ENCODE measurements at regions not wholly inside any gene's neighbourhood (a gene's known extent, or its start where the extent isn't known, plus 50 kb on each side); places are given as distances from the start of the nearest gene placed in this dataset.

DNA sequence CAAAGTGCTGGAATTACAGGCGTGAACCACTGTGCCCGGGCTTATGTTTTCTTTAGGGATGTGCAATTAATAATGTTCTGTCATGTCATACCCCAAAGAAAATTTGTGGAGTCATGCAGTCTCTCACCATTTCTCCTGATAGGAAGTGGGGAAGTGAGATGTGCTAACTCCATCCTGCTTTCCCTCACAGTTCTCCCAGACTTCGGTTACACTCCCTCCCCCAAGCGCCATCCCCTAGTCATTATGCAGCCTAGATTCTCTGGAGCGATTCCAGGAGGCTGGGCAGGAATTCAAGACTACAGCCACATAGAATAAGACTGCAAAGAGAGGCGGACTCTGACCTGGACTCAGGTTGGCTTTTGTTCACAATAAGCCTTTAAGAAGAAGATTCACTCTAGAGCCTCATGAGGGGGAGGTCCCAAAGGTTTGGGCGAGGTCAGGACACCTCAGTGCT, 271.4 kb downstream of the ALDH8A1 start:
- TF ChIP-seq, protein P1, sequence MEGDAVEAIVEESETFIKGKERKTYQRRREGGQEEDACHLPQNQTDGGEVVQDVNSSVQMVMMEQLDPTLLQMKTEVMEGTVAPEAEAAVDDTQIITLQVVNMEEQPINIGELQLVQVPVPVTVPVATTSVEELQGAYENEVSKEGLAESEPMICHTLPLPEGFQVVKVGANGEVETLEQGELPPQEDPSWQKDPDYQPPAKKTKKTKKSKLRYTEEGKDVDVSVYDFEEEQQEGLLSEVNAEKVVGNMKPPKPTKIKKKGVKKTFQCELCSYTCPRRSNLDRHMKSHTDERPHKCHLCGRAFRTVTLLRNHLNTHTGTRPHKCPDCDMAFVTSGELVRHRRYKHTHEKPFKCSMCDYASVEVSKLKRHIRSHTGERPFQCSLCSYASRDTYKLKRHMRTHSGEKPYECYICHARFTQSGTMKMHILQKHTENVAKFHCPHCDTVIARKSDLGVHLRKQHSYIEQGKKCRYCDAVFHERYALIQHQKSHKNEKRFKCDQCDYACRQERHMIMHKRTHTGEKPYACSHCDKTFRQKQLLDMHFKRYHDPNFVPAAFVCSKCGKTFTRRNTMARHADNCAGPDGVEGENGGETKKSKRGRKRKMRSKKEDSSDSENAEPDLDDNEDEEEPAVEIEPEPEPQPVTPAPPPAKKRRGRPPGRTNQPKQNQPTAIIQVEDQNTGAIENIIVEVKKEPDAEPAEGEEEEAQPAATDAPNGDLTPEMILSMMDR (IDR thresholded peaks at IDR 0.05; ENCODE audit: extremely low read depth in 1 of 2, insufficient read depth in 1 of 2, low read depth in 1 of 2, low read length in 2 of 2) = no peak
- TF ChIP-seq, protein P2, sequence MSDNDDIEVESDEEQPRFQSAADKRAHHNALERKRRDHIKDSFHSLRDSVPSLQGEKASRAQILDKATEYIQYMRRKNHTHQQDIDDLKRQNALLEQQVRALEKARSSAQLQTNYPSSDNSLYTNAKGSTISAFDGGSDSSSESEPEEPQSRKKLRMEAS (IDR thresholded peaks at IDR 0.05; ENCODE audit: insufficient read depth, insufficient read length) = no peak
- TF ChIP-seq POLR2AphosphoS5 (IDR thresholded peaks at IDR 0.05; ENCODE audit: insufficient read depth, low read depth, low read length) (no peak), POLR2A (IDR thresholded peaks at IDR 0.05; ENCODE audit: low read depth, low read length) (no peak), JUN (IDR thresholded peaks at IDR 0.05; ENCODE audit: borderline replicate concordance, insufficient read depth, insufficient read length, low read depth) (no peak), EZH2 (IDR thresholded peaks at IDR 0.05; ENCODE audit: borderline replicate concordance, low read depth, low read length, severe bottlenecking) (no peak), MYC (IDR thresholded peaks at IDR 0.05; ENCODE audit: low read depth, low read length) (no peak), GATA2 (IDR thresholded peaks at IDR 0.05; ENCODE audit: insufficient read depth, insufficient read length, low read depth, low read length) (no peak), FOS (IDR thresholded peaks at IDR 0.05; ENCODE audit: borderline replicate concordance, insufficient read depth, low read length) (no peak)

Data from endothelial cell of umbilical vein (primary cell).